Psoas muscle (tissue), 7 donors: ENCODE measurements at regions not wholly inside any gene's neighbourhood (a gene's known extent, or its start where the extent isn't known, plus 50 kb on each side); places are given as distances from the start of the nearest gene placed in this dataset.

Source experiments
- ATAC-seq, 4 donors: fragments of 200-7000 bp; cut with Tn5 transposase; one replicate each; pipeline ENCODE4 v1.9.1; 2020; ENCODE audit warnings: moderate library complexity in 3 of 4, mild to moderate bottlenecking in 2 of 4
- DNase-seq, 2 donors: peaks; one replicate each; pipeline ENCODE4 v3.0.0-alpha.2; 2020
- H3K27ac ChIP-seq: fragments of 200-600 bp; one replicate; pipeline ENCODE4 v1.8.0; 2022
- H3K27me3 ChIP-seq, 3 donors: fragments of 200-600 bp in 1 of 3; one replicate each; pipeline versions ENCODE4 v1.6.1 to v1.8.0; 2013 to 2022; ENCODE audit warnings: low read length in 2 of 3, mild to moderate bottlenecking in 2 of 3, moderate library complexity in 1 of 3; ENCODE audit not compliant: insufficient read depth in 3 of 3
- H3K36me3 ChIP-seq, 2 donors: fragments of 200-600 bp in 1 of 2; one replicate each; pipeline versions ENCODE4 v1.6.1 to v1.8.0; 2013 to 2022; ENCODE audit warnings: low read depth in 1 of 2, mild to moderate bottlenecking in 1 of 2, moderate library complexity in 1 of 2; ENCODE audit not compliant: insufficient read depth in 1 of 2
- H3K4me1 ChIP-seq: fragments of 200-600 bp; one replicate; pipeline ENCODE4 v1.8.0; 2022
- H3K4me3 ChIP-seq: fragments of 200-600 bp; one replicate; pipeline ENCODE4 v1.8.0; 2022; ENCODE audit warnings: mild to moderate bottlenecking
- H3K9me3 ChIP-seq: fragments of 200-600 bp; one replicate; pipeline ENCODE4 v1.8.0; 2022
- CTCF ChIP-seq: fragments of 200-600 bp; IDR thresholded peaks from one replicate; pipeline ENCODE4 v1.8.0; 2022; ENCODE audit warnings: antibody characterized with exemption
- WGBS, 3 donors: extraction: QIAGEN DNeasy Blood & Tissue Kit; methylation state at CpG; one replicate each; pipeline versions ENCODE4 v1.1.6 to v1.1.7; 2013; 5-methylcytosine and 5-hydroxymethylcytosine counted together
- intact Hi-C, 2 donors: fragments of 100-400 bp; cut with DNase I; formaldehyde crosslinking; loops; one replicate each; pipeline versions ENCODE4 v1.11.0 to v1.14.2; 2022
- donor health status: healthy with polysubstance abuse.
- donor health status: DM: no; HTN: no; CAD: no; lungs with moderate emphysema.
- donor health status: Bipolar disorder and iron deficiency.
- donor health status: healthy.
- donor health status: DM: yes; HTN: yes; CAD: no.
- donor health status: DM: no; HTN: no; CAD: no.
- donor health status: DM: yes; HTN: yes; CAD: no.

GRCh38 chr5:87765009-87765408, 352.3 kb upstream of the CCNH start:
- no peak for ATAC-seq
- no peaks in the 10 kb centered on the region for H3K4me1 ChIP-seq
- no peak for DNase-seq
- 55 to 66% (median 58%) methylated on average over 5 of the region's 5 CpGs for WGBS, 3 donors
- no peak for TF ChIP-seq CTCF
- H3K4me3 ChIP-seq, result no peak overlapping the region
- H3K9me3 ChIP-seq, result no peaks in the 10 kb centered on the region
- H3K27me3 ChIP-seq, result peaks cover 0 to 13% (median 2%) of the 10 kb centered on the region in 3 donors
- intact Hi-C loops, result no loop called here
- H3K27ac ChIP-seq, result no peak overlapping the region
- H3K36me3 ChIP-seq, result no peaks in the 10 kb centered on the region

- Histone ChIP-seq H3K4me3 (no peak overlapping the region), H3K27ac (no peak overlapping the region), H3K4me1 (no peaks in the 10 kb centered on the region), H3K36me3 (no peaks in the 10 kb centered on the region), H3K27me3 (peaks cover 0 to 6% (median 0%) of the 10 kb centered on the region in 3 donors), H3K9me3 (no peaks in the 10 kb centered on the region)
- intact Hi-C loops, result no loop called here
- ATAC-seq (no peak), DNase-seq (no peak)
- no peak for TF ChIP-seq CTCF
- WGBS, 3 donors, result 74 to 86% (median 77%) methylated on average over 1 of the region's 1 CpG
Observed at GRCh38 chr5:87762631-87763030, 349.9 kb upstream of the CCNH start.

- TF ChIP-seq CTCF, result no peak
- ATAC-seq (no peak), DNase-seq (no peak)
- Histone ChIP-seq H3K4me3 (no peak overlapping the region), H3K27me3 (peaks cover 0 to 5% (median 3%) of the 10 kb centered on the region in 3 donors), H3K9me3 (no peaks in the 10 kb centered on the region), H3K36me3 (no peaks in the 10 kb centered on the region), H3K4me1 (no peaks in the 10 kb centered on the region), H3K27ac (no peak overlapping the region)
- WGBS, 3 donors, result 69 to 88% (median 72%) methylated on average over 1 of the region's 1 CpG
- intact Hi-C loops, result no loop called here
Observed at GRCh38 chr5:87756951-87757350, 344.2 kb upstream of the CCNH start.

- Histone ChIP-seq H3K27ac (no peak overlapping the region), H3K4me3 (no peak overlapping the region), H3K4me1 (no peaks in the 10 kb centered on the region), H3K27me3 (peaks cover 0 to 6% (median 5%) of the 10 kb centered on the region in 3 donors), H3K9me3 (no peaks in the 10 kb centered on the region), H3K36me3 (no peaks in the 10 kb centered on the region)
- 34 to 37% (median 36%) methylated on average over 5 of the region's 5 CpGs for WGBS, 3 donors
- ATAC-seq (no peak), DNase-seq (no peak)
- intact Hi-C loops, result no loop called here
- TF ChIP-seq CTCF, result no peak
Observed at GRCh38 chr5:87755360-87755759, 342.6 kb upstream of the CCNH start.

GRCh38 chr5:87754009-87754757, 341.5 kb upstream of the CCNH start:
- ATAC-seq (no peak), DNase-seq (no peak)
- H3K4me3 ChIP-seq, result no peak overlapping the region
- no peaks in the 10 kb centered on the region for H3K36me3 ChIP-seq
- no peaks in the 10 kb centered on the region for H3K9me3 ChIP-seq
- intact Hi-C loops, result no loop called here
- TF ChIP-seq CTCF, result no peak
- H3K27ac ChIP-seq, result no peak overlapping the region
- peaks cover 0 to 6% (median 5%) of the 10 kb centered on the region in 3 donors for H3K27me3 ChIP-seq
- WGBS, 3 donors, result 16 to 19% (median 18%) methylated on average over 6 of the region's 6 CpGs
- no peaks in the 10 kb centered on the region for H3K4me1 ChIP-seq
